HEK293T (cell line): ENCODE measurements at regions not wholly inside any gene's neighbourhood (a gene's known extent, or its start where the extent isn't known, plus 50 kb on each side); places are given as distances from the start of the nearest gene placed in this dataset.

Source experiments
- ELF4 ChIP-seq: fragments of 450-650 bp; IDR thresholded peaks from 2 replicates; pipeline ENCODE4 v1.6.1; 2017; ENCODE audit warnings: antibody characterized with exemption
- HDGF ChIP-seq: fragments of 450-650 bp; IDR thresholded peaks from 2 replicates; pipeline ENCODE4 v1.6.1; 2017; ENCODE audit warnings: antibody characterized with exemption, borderline replicate concordance
- LEF1 ChIP-seq: fragments of 450-650 bp; IDR thresholded peaks from 2 replicates; pipeline ENCODE4 v1.6.1; 2017; ENCODE audit warnings: mild to moderate bottlenecking, borderline replicate concordance

DNA sequence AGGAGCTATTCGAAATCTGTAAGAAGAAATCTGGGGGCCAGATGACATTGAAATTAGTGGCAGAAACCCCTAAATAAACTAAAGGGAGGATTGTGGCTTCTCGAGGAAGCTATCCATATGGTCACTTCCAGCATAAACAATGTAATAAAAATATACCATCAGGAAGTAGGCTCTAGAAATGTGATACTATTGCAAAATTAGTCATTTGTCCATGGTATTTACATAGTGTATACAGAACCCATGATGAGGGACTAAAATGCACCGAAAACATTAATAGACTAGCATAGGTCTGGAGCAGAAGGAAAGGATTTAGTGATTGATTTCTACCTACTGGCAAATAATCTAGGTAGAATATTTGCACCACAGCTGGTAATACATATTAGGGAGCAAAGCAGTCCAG is 1344.0 kb downstream of the FSTL5 start:
- TF ChIP-seq LEF1: no peak
- TF ChIP-seq ELF4: no peak
- TF ChIP-seq HDGF: no peak
